Activated CD8-positive, alpha-beta T cell treated with anti-CD3 and anti-CD28 coated beads for 36 hours (primary cell): ENCODE measurements at regions not wholly inside any gene's neighbourhood (a gene's known extent, or its start where the extent isn't known, plus 50 kb on each side); places are given as distances from the start of the nearest gene placed in this dataset.

ENCODE experiments used
- ATAC-seq: fragments of 200-7000 bp; cut with Tn5 transposase; one replicate; pipeline ENCODE4 v1.10.0; 2021; ENCODE audit warnings: mild to moderate bottlenecking, moderate library complexity
- CTCF ChIA-PET: fragments of 350-600 bp; sonication (Branson Sonifier 250); formaldehyde crosslinking; loops from one replicate; lab custom pipeline; 2021; ENCODE audit warnings: antibody characterized with exemption; lab: Charles Lee
- POLR2A ChIA-PET: fragments of 350-600 bp; sonication (Branson Sonifier 250); formaldehyde crosslinking; loops from one replicate; lab custom pipeline; 2021; ENCODE audit warnings: antibody characterized with exemption; lab: Charles Lee
- DNase-seq: peaks from one replicate; pipeline ENCODE4 v3.0.0-alpha.2; 2020
- H3K27ac Mint-ChIP-seq: one replicate; pipeline ENCODE4 v1.8.0; 2021; ENCODE audit warnings: mild to moderate bottlenecking, mixed read lengths
- H3K27me3 Mint-ChIP-seq: one replicate; pipeline ENCODE4 v1.8.0; 2021; ENCODE audit warnings: mixed read lengths
- H3K36me3 Mint-ChIP-seq: one replicate; pipeline ENCODE4 v1.8.0; 2021; ENCODE audit warnings: low read depth, mixed read lengths
- H3K4me1 Mint-ChIP-seq: one replicate; pipeline ENCODE4 v1.8.0; 2021; ENCODE audit warnings: low read depth, mixed read lengths
- H3K4me3 Mint-ChIP-seq: one replicate; pipeline ENCODE4 v1.8.0; 2021; ENCODE audit warnings: mild to moderate bottlenecking, moderate library complexity, mixed read lengths
- H3K9me3 Mint-ChIP-seq: one replicate; pipeline ENCODE4 v1.8.0; 2021; ENCODE audit warnings: mixed read lengths
- CTCF ChIP-seq: fragments of 200-600 bp; IDR thresholded peaks from one replicate; pipeline ENCODE4 v1.8.0; 2022; ENCODE audit warnings: antibody characterized with exemption, mild to moderate bottlenecking
- intact Hi-C: fragments of 100-400 bp; cut with micrococcal nuclease; formaldehyde crosslinking; loops from one replicate; pipeline ENCODE4 v1.10.0; 2022

DNA sequence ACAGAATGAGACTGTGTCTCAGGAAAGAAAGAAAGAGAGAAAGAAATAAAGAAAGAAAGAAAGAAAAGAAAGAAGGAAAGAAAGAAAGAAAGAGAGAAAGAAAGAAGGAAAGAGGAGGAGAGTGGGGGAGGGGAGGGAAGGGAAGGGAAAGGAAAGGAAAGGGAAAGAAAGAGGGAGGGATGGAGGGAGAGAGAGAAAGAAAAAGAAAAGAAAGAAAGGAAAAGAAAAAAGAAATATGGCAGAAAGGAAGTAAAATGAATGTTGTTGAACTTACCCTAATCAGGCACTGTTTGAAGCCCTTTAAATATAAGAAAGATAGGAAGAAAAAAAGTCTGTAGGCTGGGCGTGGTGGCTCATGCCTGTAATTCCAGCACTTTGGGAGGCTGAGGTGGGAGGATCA lies 276.1 kb downstream of the INSC start:
- no peak for DNase-seq
- Mint-ChIP-seq H3K4me3 (no peak overlapping the region), H3K27me3 (no peaks in the 10 kb centered on the region), H3K4me1 (no peaks in the 10 kb centered on the region), H3K9me3 (peaks cover 6% of the 10 kb centered on the region), H3K27ac (no peak overlapping the region), H3K36me3 (no peaks in the 10 kb centered on the region)
- ATAC-seq, result no peak
- POLR2A ChIA-PET, result no interaction called here
- intact Hi-C loops, result no loop called here
- CTCF ChIA-PET, result no interaction called here
- no peak for TF ChIP-seq CTCF

- no peak for DNase-seq
- CTCF ChIA-PET, result no interaction called here
- intact Hi-C loops, result no loop called here
- POLR2A ChIA-PET, result no interaction called here
- TF ChIP-seq CTCF, result no peak
- no peak overlapping the region for H3K4me3 Mint-ChIP-seq
- peaks cover 9% of the 10 kb centered on the region for H3K9me3 Mint-ChIP-seq
- H3K27ac Mint-ChIP-seq, result no peak overlapping the region
- no peaks in the 10 kb centered on the region for H3K36me3 Mint-ChIP-seq
- H3K4me1 Mint-ChIP-seq, result no peaks in the 10 kb centered on the region
- no peaks in the 10 kb centered on the region for H3K27me3 Mint-ChIP-seq
- ATAC-seq, result no peak
These were observed 282.1 kb downstream of the INSC start for GRCh38 chr11:15396778-15397177.

DNA sequence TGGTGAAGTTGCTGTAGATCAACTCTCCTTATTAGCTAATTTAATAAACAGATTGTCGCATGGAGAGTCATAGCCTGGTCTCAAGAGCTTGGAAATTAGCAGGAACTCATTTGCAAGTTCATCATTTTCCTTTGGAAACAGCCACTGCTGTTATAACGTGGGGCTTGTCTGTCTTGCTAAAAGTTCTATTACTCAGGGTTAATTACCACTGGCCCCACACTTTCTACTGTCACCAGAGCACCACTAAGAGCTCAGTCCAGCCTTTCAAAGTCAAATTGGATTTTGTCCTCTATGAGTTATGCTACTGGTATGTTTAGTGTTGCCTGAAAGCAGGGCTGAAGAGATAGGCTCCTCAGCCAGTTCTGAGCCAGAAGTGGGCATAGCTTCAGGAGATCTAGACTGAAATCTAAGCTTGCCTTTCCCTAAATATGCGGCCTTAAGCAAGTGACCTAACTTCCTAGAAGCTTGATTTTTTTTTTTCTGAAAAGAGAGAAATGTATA lies 292.2 kb downstream of the INSC start:
- Mint-ChIP-seq H3K4me3 (no peak overlapping the region), H3K9me3 (no peaks in the 10 kb centered on the region), H3K36me3 (no peaks in the 10 kb centered on the region), H3K27ac (no peak overlapping the region), H3K4me1 (no peaks in the 10 kb centered on the region), H3K27me3 (no peaks in the 10 kb centered on the region)
- no peak for TF ChIP-seq CTCF
- POLR2A ChIA-PET, result no interaction called here
- DNase-seq (no peak), ATAC-seq (no peak)
- intact Hi-C loops, result no loop called here
- CTCF ChIA-PET, result no interaction called here

DNA sequence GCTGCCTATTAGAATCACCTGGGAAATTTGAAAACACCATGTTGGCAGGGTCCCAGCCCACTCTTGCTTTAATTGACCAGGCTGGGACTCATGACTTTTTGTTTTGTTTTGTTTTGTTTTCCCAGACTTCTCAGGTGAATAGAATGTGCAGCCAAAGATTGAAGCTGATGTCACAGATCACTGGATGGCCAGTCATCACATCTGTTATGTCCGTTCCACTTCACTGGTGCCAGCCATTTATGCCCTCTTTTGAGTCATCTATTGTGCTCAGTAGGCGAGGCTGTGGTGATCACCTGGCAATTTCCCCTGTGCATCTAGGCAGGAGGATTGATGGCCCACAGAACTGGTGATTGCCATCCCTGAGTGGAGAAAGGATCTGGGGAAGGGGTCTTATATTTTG lies 297.3 kb downstream of the INSC start:
- Mint-ChIP-seq H3K27me3 (no peaks in the 10 kb centered on the region), H3K27ac (no peak overlapping the region), H3K9me3 (no peaks in the 10 kb centered on the region), H3K4me1 (no peaks in the 10 kb centered on the region), H3K36me3 (no peaks in the 10 kb centered on the region), H3K4me3 (no peak overlapping the region)
- no peak for TF ChIP-seq CTCF
- intact Hi-C loops, result no loop called here
- ATAC-seq (no peak), DNase-seq (no peak)
- ChIA-PET CTCF (no interaction called here), POLR2A (no interaction called here)

DNA sequence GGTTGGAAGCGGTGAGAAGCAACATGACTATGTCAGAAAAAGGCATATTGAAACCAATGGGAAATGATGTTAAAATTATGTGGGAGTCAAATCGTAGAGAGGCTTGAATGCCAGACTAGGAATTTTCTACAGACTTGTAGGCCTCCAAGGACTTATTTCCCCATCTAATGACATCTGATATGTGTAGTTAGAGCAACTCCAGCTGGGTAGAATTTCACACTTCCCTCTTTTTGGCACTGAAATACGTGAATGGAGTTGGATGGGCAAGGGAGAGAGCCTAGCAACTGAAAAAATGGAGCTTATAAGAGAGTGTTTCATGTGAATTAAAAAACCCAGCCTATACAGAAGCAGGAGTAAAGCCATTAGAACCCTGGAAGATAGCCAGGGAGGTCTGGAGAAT lies 304.2 kb downstream of the INSC start:
- H3K4me3 Mint-ChIP-seq, result no peak overlapping the region
- CTCF ChIA-PET, result no interaction called here
- intact Hi-C loops, result no loop called here

More for the DNA sequence above, 304.2 kb downstream of the INSC start:
- POLR2A ChIA-PET, result no interaction called here
- DNase-seq (no peak), ATAC-seq (no peak)
- H3K27me3 Mint-ChIP-seq, result peaks cover 1% of the 10 kb centered on the region
- H3K4me1 Mint-ChIP-seq, result no peaks in the 10 kb centered on the region
- TF ChIP-seq CTCF, result no peak
- no peaks in the 10 kb centered on the region for H3K36me3 Mint-ChIP-seq
- H3K9me3 Mint-ChIP-seq, result no peaks in the 10 kb centered on the region
- no peak overlapping the region for H3K27ac Mint-ChIP-seq
